GM20431 (cell line): ENCODE measurements at regions not wholly inside any gene's neighbourhood (a gene's known extent, or its start where the extent isn't known, plus 50 kb on each side); places are given as distances from the start of the nearest gene placed in this dataset.

Experiments used
- in situ Hi-C: fragments of 300-500 bp; cut with MseI, MboI; formaldehyde crosslinking; loops from one replicate; pipeline ENCODE4 v1.15.0; 2020; ENCODE audit warnings: low sequenced_read_pairs; ENCODE audit not compliant: unreplicated experiment

- in situ Hi-C loops: no loop called here
Observed at GRCh38 chr7:25964483-25964991, 187.5 kb upstream of the NFE2L3 start.

GRCh38 chr7:25965405-25966123 is 186.4 kb upstream of the NFE2L3 start:
- in situ Hi-C loops: no loop called here

GRCh38 chr7:25966469-25966868 is 185.5 kb upstream of the NFE2L3 start:
- in situ Hi-C loops: no loop called here

- in situ Hi-C loops: no loop called here
Observed at GRCh38 chr7:25967278-25968204, 184.5 kb upstream of the NFE2L3 start.

GRCh38 chr7:25968205-25968993 is 183.6 kb upstream of the NFE2L3 start:
- in situ Hi-C loops: no loop called here

- in situ Hi-C loops: no loop called here
Observed at GRCh38 chr7:25970356-25970755, 181.6 kb upstream of the NFE2L3 start.

GRCh38 chr7:25970911-25971310 is 181.1 kb upstream of the NFE2L3 start:
- in situ Hi-C loops: no loop called here

- in situ Hi-C loops: no loop called here
Observed at GRCh38 chr7:25976630-25977029, 175.4 kb upstream of the NFE2L3 start.

- in situ Hi-C loops: no loop called here
Observed at GRCh38 chr7:25978466-25978865, 173.5 kb upstream of the NFE2L3 start.

- in situ Hi-C loops: no loop called here
Observed at GRCh38 chr7:25979605-25980004, 172.4 kb upstream of the NFE2L3 start.

- in situ Hi-C loops: no loop called here
Observed at GRCh38 chr7:25982684-25983083, 169.3 kb upstream of the NFE2L3 start.

GRCh38 chr7:25985196-25985595 is 166.8 kb upstream of the NFE2L3 start:
- in situ Hi-C loops: no loop called here

- in situ Hi-C loops: no loop called here
Observed at GRCh38 chr7:25988640-25989039, 163.4 kb upstream of the NFE2L3 start.

- in situ Hi-C loops: no loop called here
Observed at GRCh38 chr7:25989140-25989705, 162.8 kb upstream of the NFE2L3 start.

- in situ Hi-C loops: no loop called here
Observed at GRCh38 chr7:25994433-25994994, 157.5 kb upstream of the NFE2L3 start.

- in situ Hi-C loops: no loop called here
Observed at GRCh38 chr7:25995216-25995615, 156.8 kb upstream of the NFE2L3 start.

- in situ Hi-C loops: no loop called here
Observed at GRCh38 chr7:25996006-25996408, 156.0 kb upstream of the NFE2L3 start.

GRCh38 chr7:25998499-25998898 is 153.5 kb upstream of the NFE2L3 start:
- in situ Hi-C loops: no loop called here

GRCh38 chr7:26000841-26001240 is 151.2 kb upstream of the NFE2L3 start:
- in situ Hi-C loops: no loop called here
